ENCODE measurements at regions not wholly inside any gene's neighbourhood (a gene's known extent, or its start where the extent isn't known, plus 50 kb on each side); places are given as distances from the start of the nearest gene placed in this dataset.

GRCh38 chr3:67198374-67198773, 200.3 kb downstream of the KBTBD8 start:
- no peak for TF ChIP-seq SIN3A (IDR thresholded peaks at IDR 0.05; ENCODE audit: borderline replicate concordance, insufficient read depth, low read length)
- no peak for TF ChIP-seq TAF1 (IDR thresholded peaks at IDR 0.05; ENCODE audit: borderline replicate concordance, insufficient read depth, low read length)
- TF ChIP-seq, protein P1, sequence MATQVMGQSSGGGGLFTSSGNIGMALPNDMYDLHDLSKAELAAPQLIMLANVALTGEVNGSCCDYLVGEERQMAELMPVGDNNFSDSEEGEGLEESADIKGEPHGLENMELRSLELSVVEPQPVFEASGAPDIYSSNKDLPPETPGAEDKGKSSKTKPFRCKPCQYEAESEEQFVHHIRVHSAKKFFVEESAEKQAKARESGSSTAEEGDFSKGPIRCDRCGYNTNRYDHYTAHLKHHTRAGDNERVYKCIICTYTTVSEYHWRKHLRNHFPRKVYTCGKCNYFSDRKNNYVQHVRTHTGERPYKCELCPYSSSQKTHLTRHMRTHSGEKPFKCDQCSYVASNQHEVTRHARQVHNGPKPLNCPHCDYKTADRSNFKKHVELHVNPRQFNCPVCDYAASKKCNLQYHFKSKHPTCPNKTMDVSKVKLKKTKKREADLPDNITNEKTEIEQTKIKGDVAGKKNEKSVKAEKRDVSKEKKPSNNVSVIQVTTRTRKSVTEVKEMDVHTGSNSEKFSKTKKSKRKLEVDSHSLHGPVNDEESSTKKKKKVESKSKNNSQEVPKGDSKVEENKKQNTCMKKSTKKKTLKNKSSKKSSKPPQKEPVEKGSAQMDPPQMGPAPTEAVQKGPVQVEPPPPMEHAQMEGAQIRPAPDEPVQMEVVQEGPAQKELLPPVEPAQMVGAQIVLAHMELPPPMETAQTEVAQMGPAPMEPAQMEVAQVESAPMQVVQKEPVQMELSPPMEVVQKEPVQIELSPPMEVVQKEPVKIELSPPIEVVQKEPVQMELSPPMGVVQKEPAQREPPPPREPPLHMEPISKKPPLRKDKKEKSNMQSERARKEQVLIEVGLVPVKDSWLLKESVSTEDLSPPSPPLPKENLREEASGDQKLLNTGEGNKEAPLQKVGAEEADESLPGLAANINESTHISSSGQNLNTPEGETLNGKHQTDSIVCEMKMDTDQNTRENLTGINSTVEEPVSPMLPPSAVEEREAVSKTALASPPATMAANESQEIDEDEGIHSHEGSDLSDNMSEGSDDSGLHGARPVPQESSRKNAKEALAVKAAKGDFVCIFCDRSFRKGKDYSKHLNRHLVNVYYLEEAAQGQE (IDR thresholded peaks at IDR 0.05; ENCODE audit: insufficient read depth in 1 of 2, low read depth in 2 of 2, low read length in 2 of 2) = no peak
- no peak for TF ChIP-seq POLR2AphosphoS5 (IDR thresholded peaks at IDR 0.05; ENCODE audit: low read depth, low read length)
- TF ChIP-seq FOXP2 (optimal IDR thresholded peaks at IDR 0.05; ENCODE audit: borderline replicate concordance, extremely low read depth, extremely low read length, insufficient read depth) = no peak
